OCI-LY7 (cell line): ENCODE measurements at regions not wholly inside any gene's neighbourhood (a gene's known extent, or its start where the extent isn't known, plus 50 kb on each side); places are given as distances from the start of the nearest gene placed in this dataset.

Experiments
- CTCF ChIP-seq: fragments of 200-600 bp; sonication (generic); conservative IDR thresholded peaks from 2 replicates; pipeline ENCODE4 v1.5.1; 2014; ENCODE audit warnings: mild to moderate bottlenecking, antibody characterized with exemption, low read length, moderate library complexity, mixed read lengths
- EZH2phosphoT487 ChIP-seq: fragments of 200-600 bp; sonication (generic); IDR thresholded peaks from 2 replicates; pipeline ENCODE4 v1.6.1; 2018; ENCODE audit warnings: low read depth, borderline replicate concordance, mild to moderate bottlenecking, mixed run types, antibody characterized with exemption, low read length, moderate library complexity, mixed read lengths

GRCh38 chr6:169075915-169076654 lies 177.6 kb downstream of the THBS2 start:
- TF ChIP-seq CTCF: no peak
- no peak for TF ChIP-seq EZH2phosphoT487
